Chondrocyte (in vitro differentiated cells): ENCODE measurements at regions not wholly inside any gene's neighbourhood (a gene's known extent, or its start where the extent isn't known, plus 50 kb on each side); places are given as distances from the start of the nearest gene placed in this dataset.

ENCODE experiments used
- DNase-seq: peaks from one replicate; pipeline ENCODE4 v3.0.0; 2021; ENCODE audit warnings: mixed read lengths, low spot score
- H3K27ac Mint-ChIP-seq: one replicate; pipeline ENCODE4 v1.8.0; 2021; ENCODE audit warnings: mild to moderate bottlenecking, moderate library complexity, mixed read lengths; ENCODE audit not compliant: unreplicated experiment
- H3K27me3 Mint-ChIP-seq: 2 replicates; pipeline ENCODE4 v1.8.0; 2021; ENCODE audit warnings: low read depth, mixed read lengths
- H3K36me3 Mint-ChIP-seq: 2 replicates; pipeline ENCODE4 v1.8.0; 2021; ENCODE audit warnings: low read depth, mixed read lengths
- H3K4me1 Mint-ChIP-seq: 2 replicates; pipeline ENCODE4 v1.8.0; 2021; ENCODE audit warnings: low read depth, mild to moderate bottlenecking, mixed read lengths
- H3K4me3 Mint-ChIP-seq: one replicate; pipeline ENCODE4 v1.8.0; 2021; ENCODE audit warnings: mild to moderate bottlenecking, moderate library complexity, mixed read lengths; ENCODE audit not compliant: unreplicated experiment
- H3K9me3 Mint-ChIP-seq: 2 replicates; pipeline ENCODE4 v1.8.0; 2021; ENCODE audit warnings: low read depth, mixed read lengths
- TF ChIP-seq, protein P1 (sequence below): fragments of 200-600 bp; sonication (generic); IDR thresholded peaks from 2 replicates; pipeline ENCODE4 v1.5.0; 2021; ENCODE audit warnings: antibody characterized with exemption, mild to moderate bottlenecking, moderate library complexity

- Mint-ChIP-seq H3K36me3 (no peaks in the 10 kb centered on the region), H3K4me1 (no peaks in the 10 kb centered on the region), H3K27me3 (peaks cover 9% of the 10 kb centered on the region), H3K4me3 (no peak overlapping the region), H3K9me3 (no peaks in the 10 kb centered on the region), H3K27ac (no peak overlapping the region)
- TF ChIP-seq, protein P1, sequence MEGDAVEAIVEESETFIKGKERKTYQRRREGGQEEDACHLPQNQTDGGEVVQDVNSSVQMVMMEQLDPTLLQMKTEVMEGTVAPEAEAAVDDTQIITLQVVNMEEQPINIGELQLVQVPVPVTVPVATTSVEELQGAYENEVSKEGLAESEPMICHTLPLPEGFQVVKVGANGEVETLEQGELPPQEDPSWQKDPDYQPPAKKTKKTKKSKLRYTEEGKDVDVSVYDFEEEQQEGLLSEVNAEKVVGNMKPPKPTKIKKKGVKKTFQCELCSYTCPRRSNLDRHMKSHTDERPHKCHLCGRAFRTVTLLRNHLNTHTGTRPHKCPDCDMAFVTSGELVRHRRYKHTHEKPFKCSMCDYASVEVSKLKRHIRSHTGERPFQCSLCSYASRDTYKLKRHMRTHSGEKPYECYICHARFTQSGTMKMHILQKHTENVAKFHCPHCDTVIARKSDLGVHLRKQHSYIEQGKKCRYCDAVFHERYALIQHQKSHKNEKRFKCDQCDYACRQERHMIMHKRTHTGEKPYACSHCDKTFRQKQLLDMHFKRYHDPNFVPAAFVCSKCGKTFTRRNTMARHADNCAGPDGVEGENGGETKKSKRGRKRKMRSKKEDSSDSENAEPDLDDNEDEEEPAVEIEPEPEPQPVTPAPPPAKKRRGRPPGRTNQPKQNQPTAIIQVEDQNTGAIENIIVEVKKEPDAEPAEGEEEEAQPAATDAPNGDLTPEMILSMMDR: no peak
- DNase-seq: no peak
These were observed 316.4 kb upstream of the ID2 start for GRCh38 chr2:8365331-8365910.

DNA sequence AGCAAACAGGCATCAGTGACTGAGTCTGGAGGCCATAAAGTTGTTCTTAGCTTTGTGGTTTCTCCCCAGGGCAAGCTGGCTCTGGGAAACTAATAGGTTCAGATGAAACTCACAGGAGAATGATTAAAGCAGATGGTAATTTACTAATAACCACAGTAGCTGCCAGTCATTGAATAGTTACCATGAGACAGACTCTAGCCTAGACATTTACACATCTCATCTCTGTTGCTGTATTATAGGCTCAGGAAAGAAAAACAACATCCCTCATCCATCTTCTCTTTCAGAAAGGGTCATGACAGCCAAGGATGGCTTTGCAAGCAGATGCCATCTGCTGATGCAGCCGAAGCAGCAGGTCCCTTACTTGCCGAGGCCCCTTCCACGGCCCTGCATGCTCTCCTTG is 314.0 kb upstream of the ID2 start:
- no peaks in the 10 kb centered on the region for H3K4me1 Mint-ChIP-seq
- peaks cover 8% of the 10 kb centered on the region for H3K9me3 Mint-ChIP-seq
- TF ChIP-seq, protein P1: no peak
- H3K4me3 Mint-ChIP-seq: no peak overlapping the region
- H3K27me3 Mint-ChIP-seq: peaks cover 8% of the 10 kb centered on the region
- peaks cover 3% of the 10 kb centered on the region for H3K36me3 Mint-ChIP-seq
- DNase-seq: no peak
- no peak overlapping the region for H3K27ac Mint-ChIP-seq

DNA sequence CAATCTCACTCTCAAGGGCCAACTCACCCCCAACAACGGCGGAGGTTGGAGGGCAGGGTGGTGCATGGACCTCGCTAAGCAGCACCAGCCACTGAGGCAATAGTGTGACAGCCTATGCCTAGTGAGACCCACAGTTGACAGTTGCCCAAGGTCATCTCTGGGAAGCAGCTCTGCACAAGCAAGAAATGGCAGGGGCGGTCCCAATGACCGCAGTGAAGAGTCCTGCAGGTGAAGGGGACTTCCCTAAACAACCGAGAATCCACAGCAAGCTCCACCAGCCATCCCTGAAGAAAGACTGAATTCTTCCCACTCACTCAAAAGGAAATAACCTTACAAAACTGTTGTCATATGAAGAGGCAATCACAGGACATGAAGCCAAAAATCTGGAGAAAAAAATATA is 313.4 kb upstream of the ID2 start:
- Mint-ChIP-seq H3K4me1 (no peaks in the 10 kb centered on the region), H3K36me3 (peaks cover 8% of the 10 kb centered on the region), H3K27me3 (peaks cover 4% of the 10 kb centered on the region), H3K27ac (no peak overlapping the region), H3K9me3 (peaks cover 14% of the 10 kb centered on the region), H3K4me3 (no peak overlapping the region)
- no peak for DNase-seq
- TF ChIP-seq, protein P1: no peak

- Mint-ChIP-seq H3K9me3 (peaks cover 19% of the 10 kb centered on the region), H3K4me3 (no peak overlapping the region), H3K36me3 (peaks cover 8% of the 10 kb centered on the region), H3K27me3 (peaks cover 4% of the 10 kb centered on the region), H3K4me1 (no peaks in the 10 kb centered on the region), H3K27ac (no peak overlapping the region)
- TF ChIP-seq, protein P1: no peak
- no peak for DNase-seq
These were observed 312.3 kb upstream of the ID2 start for GRCh38 chr2:8369522-8369921.

DNA sequence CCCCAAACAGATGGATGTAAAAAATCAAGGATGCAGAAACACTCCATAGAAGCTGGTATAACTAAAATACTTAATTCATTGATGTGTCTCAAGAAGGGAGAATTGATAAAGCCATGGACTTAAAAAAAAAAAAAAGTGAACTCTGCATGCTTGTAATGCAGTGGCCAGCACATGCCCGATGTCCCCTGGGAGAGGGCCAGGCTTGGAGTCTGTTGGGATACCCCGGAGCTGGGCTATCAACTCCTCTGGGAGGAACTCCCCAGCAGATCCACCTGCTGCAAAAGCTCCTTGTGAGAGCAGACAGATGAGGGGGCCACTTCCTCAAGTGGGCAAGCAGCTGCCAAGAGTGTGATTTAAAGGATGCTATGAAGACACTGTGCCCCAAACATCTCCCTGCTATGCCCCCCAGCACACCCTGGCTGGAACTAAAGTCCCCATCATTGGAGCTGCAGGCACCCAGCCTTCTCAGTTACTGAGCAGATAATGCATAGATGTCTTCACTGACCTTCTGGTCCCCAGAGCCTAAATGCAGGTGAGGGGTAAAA is 311.5 kb upstream of the ID2 start:
- Mint-ChIP-seq H3K4me3 (no peak overlapping the region), H3K4me1 (no peaks in the 10 kb centered on the region), H3K27ac (no peak overlapping the region), H3K27me3 (peaks cover 4% of the 10 kb centered on the region), H3K36me3 (peaks cover 8% of the 10 kb centered on the region), H3K9me3 (peaks cover 23% of the 10 kb centered on the region)
- TF ChIP-seq, protein P1: no peak
- no peak for DNase-seq
